NCI-H2029 treated with DMSO at 0.1 percent for 48 hours (cell line): ENCODE measurements at regions not wholly inside any gene's neighbourhood (a gene's known extent, or its start where the extent isn't known, plus 50 kb on each side); places are given as distances from the start of the nearest gene placed in this dataset.

Source experiments
- DNase-seq: peaks from one replicate; lab custom pipeline; 2025; lab: John Stamatoyannopoulos, UW

DNA sequence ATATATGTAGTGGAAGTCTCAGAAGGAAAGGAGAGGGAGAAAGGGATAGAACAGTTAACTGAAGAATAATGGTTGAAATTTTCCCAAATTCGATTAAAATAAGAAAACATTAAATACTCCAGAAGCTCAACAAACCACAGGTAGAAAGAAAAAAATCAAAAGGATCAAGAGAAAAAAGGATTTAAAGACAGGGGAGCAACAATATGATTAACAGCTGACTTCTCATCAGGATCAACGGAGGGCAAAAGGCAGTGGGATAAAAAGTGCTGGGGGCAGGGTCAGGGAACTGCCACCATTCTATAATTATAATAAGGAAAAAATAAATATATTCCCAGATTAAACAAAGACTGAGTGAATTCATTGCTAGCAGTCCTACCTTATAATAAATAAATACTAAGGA is 55.3 kb downstream of the CDKN2C start:
- DNase-seq, result no peak

GRCh38 chr1:51032936-51033335 is 62.9 kb downstream of the CDKN2C start:
- no peak for DNase-seq

DNA sequence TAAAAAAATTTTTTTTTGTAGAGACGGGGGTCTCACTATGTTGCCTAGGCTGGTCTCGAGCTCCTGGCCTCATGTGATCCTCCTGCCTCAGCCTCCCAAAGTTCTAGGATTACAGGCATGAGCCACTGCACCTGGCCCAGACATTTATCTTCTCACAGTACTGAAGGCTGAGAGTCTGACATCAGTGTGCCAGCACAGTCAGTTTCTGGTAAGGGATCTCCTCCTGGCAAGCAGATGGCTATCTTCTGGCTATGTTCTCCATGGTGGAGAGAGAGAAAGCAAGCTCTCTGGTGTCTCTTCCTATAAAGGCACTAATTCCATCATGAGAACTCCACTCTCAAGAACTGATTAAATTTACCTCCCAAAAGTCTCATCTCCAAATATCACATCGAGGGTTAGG is 57.8 kb upstream of the C1orf185 start:
- DNase-seq, result peak; percentile 44

- DNase-seq, result no peak
These were observed 57.2 kb upstream of the C1orf185 start for GRCh38 chr1:51044834-51045233.

- no peak for DNase-seq
These were observed 54.0 kb upstream of the C1orf185 start for GRCh38 chr1:51048021-51048420.

DNA sequence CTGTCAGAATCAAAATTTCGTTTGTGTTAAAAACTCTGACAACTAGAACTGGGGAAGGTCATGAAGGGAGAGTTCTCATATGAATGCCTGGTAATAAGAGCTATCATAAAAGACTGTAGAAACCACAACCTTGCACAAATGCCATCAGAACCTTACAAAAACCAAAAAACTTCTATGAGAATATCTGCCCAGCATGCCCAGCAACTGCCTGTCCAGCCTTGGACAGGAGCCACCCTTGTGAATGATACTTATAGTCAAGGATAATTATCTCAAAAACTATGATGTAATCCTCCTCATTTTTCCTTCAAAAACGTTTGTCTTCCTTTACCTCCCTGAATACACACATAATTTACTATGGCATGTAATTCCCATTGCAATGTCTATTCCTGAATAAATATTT is 53.4 kb upstream of the C1orf185 start:
- DNase-seq, result peak; percentile 81
